ENCODE measurements at regions not wholly inside any gene's neighbourhood (a gene's known extent, or its start where the extent isn't known, plus 50 kb on each side); places are given as distances from the start of the nearest gene placed in this dataset.

DNA sequence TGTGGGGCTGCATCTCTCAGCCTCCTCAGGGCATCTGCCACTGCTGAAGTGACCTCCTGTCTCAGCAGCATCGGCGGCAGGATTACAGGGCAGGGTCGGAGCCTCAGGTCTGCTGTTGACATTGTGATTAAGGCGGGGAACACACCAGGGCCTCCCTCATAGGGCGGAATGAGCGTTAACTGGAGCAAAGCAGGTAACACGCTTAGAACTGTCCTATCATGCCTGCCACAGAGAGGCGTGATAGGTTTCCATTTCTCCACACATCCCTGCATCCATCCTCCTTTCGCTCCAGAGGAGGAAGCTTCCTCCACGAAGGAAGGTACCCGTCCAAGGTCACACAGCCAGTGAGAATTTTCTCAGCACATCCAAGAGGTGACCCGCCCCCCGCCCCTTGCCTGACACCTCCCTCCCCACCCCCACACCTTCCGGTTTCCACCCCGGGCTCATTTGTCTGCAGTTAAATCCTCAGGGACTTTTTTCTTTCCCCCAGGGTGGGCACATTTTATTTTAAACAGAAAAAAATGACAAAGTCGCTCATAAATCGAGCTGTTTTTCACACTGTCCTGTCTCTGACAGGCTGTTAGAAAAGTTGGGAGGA, 200.8 kb downstream of the TFAP2C start:
- no peak overlapping the region for H3K4me3 ChIP-seq (ENCODE audit: low read depth, low read length)
- TF ChIP-seq, protein P1, sequence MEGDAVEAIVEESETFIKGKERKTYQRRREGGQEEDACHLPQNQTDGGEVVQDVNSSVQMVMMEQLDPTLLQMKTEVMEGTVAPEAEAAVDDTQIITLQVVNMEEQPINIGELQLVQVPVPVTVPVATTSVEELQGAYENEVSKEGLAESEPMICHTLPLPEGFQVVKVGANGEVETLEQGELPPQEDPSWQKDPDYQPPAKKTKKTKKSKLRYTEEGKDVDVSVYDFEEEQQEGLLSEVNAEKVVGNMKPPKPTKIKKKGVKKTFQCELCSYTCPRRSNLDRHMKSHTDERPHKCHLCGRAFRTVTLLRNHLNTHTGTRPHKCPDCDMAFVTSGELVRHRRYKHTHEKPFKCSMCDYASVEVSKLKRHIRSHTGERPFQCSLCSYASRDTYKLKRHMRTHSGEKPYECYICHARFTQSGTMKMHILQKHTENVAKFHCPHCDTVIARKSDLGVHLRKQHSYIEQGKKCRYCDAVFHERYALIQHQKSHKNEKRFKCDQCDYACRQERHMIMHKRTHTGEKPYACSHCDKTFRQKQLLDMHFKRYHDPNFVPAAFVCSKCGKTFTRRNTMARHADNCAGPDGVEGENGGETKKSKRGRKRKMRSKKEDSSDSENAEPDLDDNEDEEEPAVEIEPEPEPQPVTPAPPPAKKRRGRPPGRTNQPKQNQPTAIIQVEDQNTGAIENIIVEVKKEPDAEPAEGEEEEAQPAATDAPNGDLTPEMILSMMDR (IDR thresholded peaks at IDR 0.05; ENCODE audit: borderline replicate concordance, insufficient read depth, low read depth, low read length): no peak

DNA sequence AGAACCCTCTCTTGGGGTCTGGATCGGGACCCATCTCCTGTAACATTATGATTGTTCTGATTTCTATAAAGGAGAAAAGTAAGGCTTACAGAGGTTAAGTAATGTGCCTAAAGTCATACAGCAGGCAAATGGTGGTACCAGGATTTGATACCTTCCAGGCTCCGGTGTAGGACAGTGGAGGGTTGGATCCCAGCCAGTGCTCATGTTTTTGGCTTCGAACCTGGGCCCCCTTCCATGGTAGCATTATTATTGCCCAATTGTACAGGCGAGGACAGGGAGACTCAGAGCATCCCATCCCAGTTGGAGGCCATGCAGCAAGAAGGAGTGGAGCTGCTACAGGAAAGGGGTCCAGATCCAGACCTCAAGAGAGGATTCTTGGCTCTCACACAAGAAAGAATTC, 202.7 kb downstream of the TFAP2C start:
- H3K4me3 ChIP-seq (ENCODE audit: low read depth, low read length): no peak overlapping the region
- TF ChIP-seq, protein P1 (IDR thresholded peaks at IDR 0.05; ENCODE audit: borderline replicate concordance, insufficient read depth, low read depth, low read length): no peak

DNA sequence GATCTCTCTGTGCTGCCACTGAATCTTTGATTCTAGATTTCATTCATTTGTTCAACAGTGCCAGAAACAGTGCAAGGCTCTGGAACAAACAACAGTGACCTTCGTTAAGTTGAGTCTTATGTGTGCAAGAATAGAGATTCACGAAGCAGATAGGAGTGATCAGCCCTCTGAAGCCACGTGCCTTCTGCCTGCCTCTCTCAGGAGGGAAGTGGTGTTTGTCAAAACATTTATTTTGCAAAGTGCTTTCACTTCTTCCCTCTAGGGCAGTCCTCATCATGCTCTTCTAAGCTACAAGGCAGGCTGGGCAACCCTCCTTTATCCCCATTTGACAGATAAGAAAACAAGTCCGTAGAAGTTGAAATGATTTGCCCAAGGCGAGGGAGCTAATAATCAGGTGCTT, 204.3 kb downstream of the TFAP2C start:
- H3K4me3 ChIP-seq (ENCODE audit: low read depth, low read length): no peak overlapping the region
- TF ChIP-seq, protein P1 (IDR thresholded peaks at IDR 0.05; ENCODE audit: borderline replicate concordance, insufficient read depth, low read depth, low read length): no peak

DNA sequence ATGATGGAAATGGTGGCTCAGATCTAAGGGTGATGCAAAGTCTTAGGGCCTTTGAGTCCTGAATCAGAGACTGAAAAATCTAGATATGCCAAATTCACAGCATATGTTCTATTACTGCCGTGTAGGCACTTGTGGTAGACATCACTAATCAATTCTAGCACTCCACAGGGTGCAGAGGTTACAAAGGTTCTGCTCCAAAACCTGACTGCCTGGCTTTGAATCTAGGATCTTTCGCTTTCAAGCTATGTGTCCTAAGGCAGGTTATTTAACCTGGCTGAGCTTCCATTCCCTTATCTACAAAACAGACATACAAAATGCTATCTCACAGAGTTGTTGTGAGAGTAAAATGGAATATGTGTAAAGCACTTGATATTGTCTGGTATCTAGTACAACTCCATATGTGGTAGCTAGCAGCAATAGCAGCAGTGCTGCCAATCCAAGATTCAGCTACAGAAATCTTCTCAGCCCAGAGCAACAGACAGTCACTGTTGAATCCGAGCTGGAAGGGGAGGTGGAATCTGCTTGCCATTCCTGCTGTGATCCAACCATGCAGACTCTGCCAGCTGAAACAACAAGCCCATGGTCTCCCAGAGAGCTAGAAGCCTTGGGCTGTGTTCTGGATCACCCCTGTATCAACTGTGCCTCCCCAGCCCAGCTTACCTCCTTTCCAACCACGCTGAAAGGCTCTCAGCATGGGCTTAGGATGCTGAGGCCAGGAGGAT, 206.9 kb downstream of the TFAP2C start:
- TF ChIP-seq, protein P1 (IDR thresholded peaks at IDR 0.05; ENCODE audit: borderline replicate concordance, insufficient read depth, low read depth, low read length): no peak
- no peak overlapping the region for H3K4me3 ChIP-seq (ENCODE audit: low read depth, low read length)

DNA sequence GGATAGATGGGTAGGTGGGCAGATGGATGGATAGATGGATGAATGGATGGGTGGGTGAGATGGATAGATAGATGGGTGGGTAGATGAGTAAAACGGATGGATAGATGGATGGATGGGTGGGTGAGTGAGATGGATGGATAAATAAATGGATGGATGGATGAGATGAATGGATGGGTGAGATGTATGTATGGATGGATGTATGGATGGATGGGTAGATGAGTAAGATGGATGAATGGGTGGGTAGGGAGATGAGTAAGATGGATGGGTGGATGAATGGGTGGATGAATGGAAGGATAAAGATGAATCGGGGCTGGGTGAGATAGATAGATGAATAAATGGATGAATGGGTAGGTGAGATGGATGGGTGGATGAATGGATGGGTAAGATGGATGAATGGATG, 210.1 kb downstream of the TFAP2C start:
- TF ChIP-seq, protein P1 (IDR thresholded peaks at IDR 0.05; ENCODE audit: borderline replicate concordance, insufficient read depth, low read depth, low read length): no peak

DNA sequence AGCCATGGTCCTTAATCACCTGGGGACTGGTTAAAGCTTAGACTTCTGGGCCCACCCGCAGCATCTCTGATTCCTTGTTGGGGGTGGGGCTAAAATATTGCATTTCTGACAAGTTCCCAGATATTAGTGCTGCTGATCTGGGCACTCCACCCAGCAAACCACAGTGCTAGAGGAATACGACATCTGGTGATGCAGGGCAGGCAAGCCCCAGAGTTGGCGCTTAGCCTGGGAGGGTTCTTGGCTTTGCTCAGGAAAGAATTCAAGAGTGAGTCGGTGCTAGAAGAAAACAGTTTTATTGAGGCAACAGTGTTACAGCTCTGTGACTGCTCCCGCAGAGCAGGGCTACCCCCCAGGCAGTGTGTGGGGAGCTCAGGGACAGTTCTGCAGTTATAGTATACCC, 210.7 kb downstream of the TFAP2C start:
- TF ChIP-seq, protein P1 (IDR thresholded peaks at IDR 0.05; ENCODE audit: borderline replicate concordance, insufficient read depth, low read depth, low read length): no peak
- H3K4me3 ChIP-seq (ENCODE audit: low read depth, low read length): no peak overlapping the region

More for the DNA sequence above, 210.1 kb downstream of the TFAP2C start:
- no peak overlapping the region for H3K4me3 ChIP-seq (ENCODE audit: low read depth, low read length)

DNA sequence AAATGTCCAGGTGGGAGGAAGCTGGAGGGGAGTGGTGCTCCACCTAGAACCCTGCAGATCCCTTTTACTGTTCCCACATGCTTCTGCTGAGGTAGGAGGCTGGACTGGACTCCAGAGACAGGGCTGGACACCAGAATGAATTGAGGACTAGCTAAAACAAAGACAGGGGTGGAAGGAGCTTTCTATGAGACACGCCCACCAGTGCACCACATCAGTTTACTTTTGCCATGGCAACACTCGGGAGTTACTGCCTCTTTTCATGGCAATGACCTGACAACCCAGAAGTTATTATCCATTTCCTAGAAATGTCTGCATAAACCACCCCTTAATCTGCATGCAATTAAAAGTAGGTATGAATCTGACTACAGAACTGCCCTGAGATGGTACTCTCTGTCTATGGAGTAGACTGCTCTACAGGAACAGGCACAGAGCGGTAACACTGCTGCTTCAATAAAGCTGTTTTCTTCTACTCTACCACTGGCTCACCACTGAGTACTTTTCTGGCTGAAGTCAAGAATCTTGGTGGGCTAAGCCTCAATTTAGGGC, 211.7 kb downstream of the TFAP2C start:
- TF ChIP-seq, protein P1 (IDR thresholded peaks at IDR 0.05; ENCODE audit: borderline replicate concordance, insufficient read depth, low read depth, low read length): no peak
- H3K4me3 ChIP-seq (ENCODE audit: low read depth, low read length): no peak overlapping the region
